AG04450 (cell line): ENCODE measurements at regions not wholly inside any gene's neighbourhood (a gene's known extent, or its start where the extent isn't known, plus 50 kb on each side); places are given as distances from the start of the nearest gene placed in this dataset.

ENCODE experiments used
- CTCF ChIA-PET: fragments of 300-600, 350-600 bp; formaldehyde crosslinking; extraction: SDS; loops from one replicate; lab custom pipeline; 2022; ENCODE audit warnings: antibody characterized with exemption, inconsistent platforms; lab: Charles Lee
- POLR2A ChIA-PET: fragments of 350-600 bp; formaldehyde crosslinking; extraction: SDS; loops from one replicate; lab custom pipeline; 2021; ENCODE audit warnings: antibody characterized with exemption, inconsistent platforms; lab: Yijun Ruan, JAX
- DNase-seq: peaks from one replicate; pipeline ENCODE4 v3.0.0-alpha.2; 2011; ENCODE audit warnings: low read depth, low spot score
- H3K27ac ChIP-seq: one replicate; pipeline ENCODE4 v1.5.1; 2012; ENCODE audit warnings: low read depth, low read length, control low read depth
- H3K27me3 ChIP-seq: one replicate; pipeline ENCODE4 v1.6.0; 2012; ENCODE audit warnings: low read length; ENCODE audit not compliant: control insufficient read depth, insufficient read depth
- H3K4me3 ChIP-seq: 2 replicates; pipeline ENCODE4 v1.5.1; 2011; ENCODE audit warnings: mild to moderate bottlenecking, low read depth, low read length, control low read depth
- H3K9me3 ChIP-seq: 2 replicates; pipeline ENCODE4 v1.5.1; 2012; ENCODE audit warnings: low read length; ENCODE audit not compliant: control insufficient read depth, insufficient read depth
- TF ChIP-seq, protein P1 (sequence below): IDR thresholded peaks from 2 replicates; pipeline ENCODE4 v1.5.1; 2011; ENCODE audit warnings: low read depth, low read length, control low read depth, inconsistent platforms

- Histone ChIP-seq H3K9me3 (no peaks in the 10 kb centered on the region), H3K4me3 (no peak overlapping the region), H3K27me3 (no peaks in the 10 kb centered on the region), H3K27ac (no peak overlapping the region)
- CTCF ChIA-PET = no interaction called here
- POLR2A ChIA-PET = no interaction called here
- DNase-seq = no peak
- TF ChIP-seq, protein P1, sequence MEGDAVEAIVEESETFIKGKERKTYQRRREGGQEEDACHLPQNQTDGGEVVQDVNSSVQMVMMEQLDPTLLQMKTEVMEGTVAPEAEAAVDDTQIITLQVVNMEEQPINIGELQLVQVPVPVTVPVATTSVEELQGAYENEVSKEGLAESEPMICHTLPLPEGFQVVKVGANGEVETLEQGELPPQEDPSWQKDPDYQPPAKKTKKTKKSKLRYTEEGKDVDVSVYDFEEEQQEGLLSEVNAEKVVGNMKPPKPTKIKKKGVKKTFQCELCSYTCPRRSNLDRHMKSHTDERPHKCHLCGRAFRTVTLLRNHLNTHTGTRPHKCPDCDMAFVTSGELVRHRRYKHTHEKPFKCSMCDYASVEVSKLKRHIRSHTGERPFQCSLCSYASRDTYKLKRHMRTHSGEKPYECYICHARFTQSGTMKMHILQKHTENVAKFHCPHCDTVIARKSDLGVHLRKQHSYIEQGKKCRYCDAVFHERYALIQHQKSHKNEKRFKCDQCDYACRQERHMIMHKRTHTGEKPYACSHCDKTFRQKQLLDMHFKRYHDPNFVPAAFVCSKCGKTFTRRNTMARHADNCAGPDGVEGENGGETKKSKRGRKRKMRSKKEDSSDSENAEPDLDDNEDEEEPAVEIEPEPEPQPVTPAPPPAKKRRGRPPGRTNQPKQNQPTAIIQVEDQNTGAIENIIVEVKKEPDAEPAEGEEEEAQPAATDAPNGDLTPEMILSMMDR = no peak
These were observed 296.1 kb upstream of the SLITRK6 start for GRCh38 chr13:86095351-86095750.

DNA sequence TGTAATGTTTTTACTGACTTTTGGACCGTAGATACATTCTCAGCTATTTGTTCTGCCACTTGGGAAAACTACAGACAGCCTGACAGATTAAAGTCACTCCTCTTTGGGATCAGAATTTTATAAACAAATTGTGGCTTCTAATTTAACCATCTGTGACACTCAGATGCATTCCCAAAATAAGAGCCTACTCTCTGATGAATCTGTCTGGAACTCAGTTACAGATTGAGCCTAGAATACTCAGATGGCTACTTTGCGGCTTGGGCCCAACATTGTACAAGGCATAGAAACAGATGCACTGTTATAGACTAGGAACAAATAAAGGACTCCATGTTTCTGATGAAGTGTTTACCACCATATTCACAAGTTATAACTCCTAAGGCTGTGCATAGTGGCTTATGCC lies 291.0 kb upstream of the SLITRK6 start:
- Histone ChIP-seq H3K27me3 (no peaks in the 10 kb centered on the region), H3K4me3 (no peak overlapping the region), H3K9me3 (no peaks in the 10 kb centered on the region), H3K27ac (no peak overlapping the region)
- CTCF ChIA-PET = no interaction called here
- POLR2A ChIA-PET = no interaction called here
- no peak for DNase-seq
- TF ChIP-seq, protein P1 = no peak

DNA sequence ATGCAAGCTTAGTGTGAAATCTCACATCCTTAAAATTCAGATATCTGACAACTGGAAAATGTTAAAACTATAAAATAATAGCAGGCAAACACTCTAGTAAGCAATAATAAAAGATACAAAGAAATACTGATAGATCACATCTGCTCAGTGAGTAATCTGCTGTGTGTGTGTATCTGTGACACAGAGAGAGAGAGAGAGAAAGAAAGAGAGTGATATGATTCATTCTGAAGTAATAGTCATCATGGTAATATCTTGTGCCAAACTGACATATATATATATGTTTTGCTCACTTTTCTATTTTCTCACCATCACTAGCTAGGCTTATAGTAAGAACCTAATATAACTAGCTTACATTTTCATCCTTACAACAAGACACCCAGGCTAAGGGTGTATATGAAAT lies 288.0 kb upstream of the SLITRK6 start:
- TF ChIP-seq, protein P1 = no peak
- ChIA-PET POLR2A (no interaction called here), CTCF (no interaction called here)
- no peak for DNase-seq
- no peaks in the 10 kb centered on the region for H3K9me3 ChIP-seq
- H3K27ac ChIP-seq = no peak overlapping the region
- H3K4me3 ChIP-seq = no peak overlapping the region
- H3K27me3 ChIP-seq = no peaks in the 10 kb centered on the region

- H3K4me3 ChIP-seq = no peak overlapping the region
- H3K27ac ChIP-seq = no peak overlapping the region
- no peaks in the 10 kb centered on the region for H3K27me3 ChIP-seq
- TF ChIP-seq, protein P1 = no peak
- ChIA-PET POLR2A (no interaction called here), CTCF (no interaction called here)
- DNase-seq = no peak
- H3K9me3 ChIP-seq = no peaks in the 10 kb centered on the region
These were observed 286.7 kb upstream of the SLITRK6 start for GRCh38 chr13:86085890-86086289.

DNA sequence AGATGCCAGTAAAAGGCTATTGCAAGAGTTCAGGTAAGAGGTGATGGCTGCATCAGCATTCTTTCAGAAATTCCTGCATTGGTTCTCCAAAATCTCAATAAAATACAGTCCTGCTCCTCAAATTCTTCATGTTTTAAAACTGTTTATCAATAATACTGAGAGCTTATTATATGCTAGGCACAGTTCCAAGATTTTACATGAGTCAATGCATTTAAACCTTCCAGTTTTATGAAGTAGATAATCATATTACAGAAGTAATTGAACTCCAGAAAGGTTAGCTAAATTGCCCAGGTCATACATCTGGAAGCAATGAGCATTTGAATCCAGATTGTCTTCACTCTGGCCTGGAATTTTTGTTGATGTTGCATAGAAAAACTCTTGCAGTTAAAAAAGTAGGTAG lies 282.9 kb upstream of the SLITRK6 start:
- DNase-seq = no peak
- Histone ChIP-seq H3K9me3 (no peaks in the 10 kb centered on the region), H3K27ac (no peak overlapping the region), H3K27me3 (no peaks in the 10 kb centered on the region), H3K4me3 (no peak overlapping the region)
- TF ChIP-seq, protein P1 = no peak
- POLR2A ChIA-PET = no interaction called here
- CTCF ChIA-PET = no interaction called here
